ENCODE measurements at regions not wholly inside any gene's neighbourhood (a gene's known extent, or its start where the extent isn't known, plus 50 kb on each side); places are given as distances from the start of the nearest gene placed in this dataset.

DNA sequence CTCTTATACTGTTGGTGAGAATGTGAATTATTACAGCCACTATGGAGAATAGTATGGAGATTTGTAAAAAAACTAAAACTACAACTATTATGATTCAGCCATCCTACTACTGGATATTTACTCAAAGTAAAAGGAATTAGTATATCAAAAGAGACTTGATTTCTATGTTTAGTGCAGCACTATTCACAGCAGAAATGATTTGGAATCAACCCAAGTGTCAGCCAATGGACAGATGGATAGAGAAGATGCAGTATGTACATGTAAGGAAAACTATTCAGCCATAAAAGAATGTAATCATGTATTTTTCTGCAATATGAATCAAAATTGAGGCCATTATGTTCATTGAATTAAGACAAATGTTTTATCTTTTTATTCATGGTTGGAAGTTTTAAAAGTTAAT lies 1705.5 kb downstream of the SLITRK1 start:
- Mint-ChIP-seq H3K36me3 (ENCODE audit: low read depth) (no peaks in the 10 kb centered on the region), H3K4me1 (no peaks in the 10 kb centered on the region), H3K9me3 (no peaks in the 10 kb centered on the region), H3K4me3 (no peak overlapping the region), H3K27me3 (ENCODE audit: insufficient read depth, low read depth, poor library complexity) (no peaks in the 10 kb centered on the region), H3K27ac (no peak overlapping the region)
- ATAC-seq (no peak), DNase-seq (ENCODE audit: low spot score) (no peak)
- Histone ChIP-seq H3K9me2 (ENCODE audit: insufficient read depth) (no peaks in the 10 kb centered on the region), H3K27me3 (ENCODE audit: insufficient read depth) (no peaks in the 10 kb centered on the region), H3K79me2 (replicated peaks; ENCODE audit: insufficient read depth) (no peaks in the 10 kb centered on the region), H3K27ac (ENCODE audit: low read depth) (no peak overlapping the region), H2AFZ (no peak overlapping the region), H3K4me2 (no peak overlapping the region), H3K4me3 (no peak overlapping the region), H4K20me1 (replicated peaks; ENCODE audit: insufficient read depth) (no peaks in the 10 kb centered on the region), H3F3A (replicated peaks; ENCODE audit: low read depth) (no peaks in the 10 kb centered on the region), H3K36me3 (ENCODE audit: insufficient read depth) (no peaks in the 10 kb centered on the region), H3K4me1 (ENCODE audit: insufficient read depth) (no peaks in the 10 kb centered on the region)
- no peak for TF ChIP-seq POLR2AphosphoS5 (IDR thresholded peaks at IDR 0.05; ENCODE audit: low read depth)
- TF ChIP-seq ZNF331 (CRISPR knock-in tag; IDR thresholded peaks at IDR 0.05; ENCODE audit: low read depth) = no peak
- TF ChIP-seq, protein P1, sequence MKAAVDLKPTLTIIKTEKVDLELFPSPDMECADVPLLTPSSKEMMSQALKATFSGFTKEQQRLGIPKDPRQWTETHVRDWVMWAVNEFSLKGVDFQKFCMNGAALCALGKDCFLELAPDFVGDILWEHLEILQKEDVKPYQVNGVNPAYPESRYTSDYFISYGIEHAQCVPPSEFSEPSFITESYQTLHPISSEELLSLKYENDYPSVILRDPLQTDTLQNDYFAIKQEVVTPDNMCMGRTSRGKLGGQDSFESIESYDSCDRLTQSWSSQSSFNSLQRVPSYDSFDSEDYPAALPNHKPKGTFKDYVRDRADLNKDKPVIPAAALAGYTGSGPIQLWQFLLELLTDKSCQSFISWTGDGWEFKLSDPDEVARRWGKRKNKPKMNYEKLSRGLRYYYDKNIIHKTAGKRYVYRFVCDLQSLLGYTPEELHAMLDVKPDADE (IDR thresholded peaks at IDR 0.05) = no peak
- TF ChIP-seq, protein P2, sequence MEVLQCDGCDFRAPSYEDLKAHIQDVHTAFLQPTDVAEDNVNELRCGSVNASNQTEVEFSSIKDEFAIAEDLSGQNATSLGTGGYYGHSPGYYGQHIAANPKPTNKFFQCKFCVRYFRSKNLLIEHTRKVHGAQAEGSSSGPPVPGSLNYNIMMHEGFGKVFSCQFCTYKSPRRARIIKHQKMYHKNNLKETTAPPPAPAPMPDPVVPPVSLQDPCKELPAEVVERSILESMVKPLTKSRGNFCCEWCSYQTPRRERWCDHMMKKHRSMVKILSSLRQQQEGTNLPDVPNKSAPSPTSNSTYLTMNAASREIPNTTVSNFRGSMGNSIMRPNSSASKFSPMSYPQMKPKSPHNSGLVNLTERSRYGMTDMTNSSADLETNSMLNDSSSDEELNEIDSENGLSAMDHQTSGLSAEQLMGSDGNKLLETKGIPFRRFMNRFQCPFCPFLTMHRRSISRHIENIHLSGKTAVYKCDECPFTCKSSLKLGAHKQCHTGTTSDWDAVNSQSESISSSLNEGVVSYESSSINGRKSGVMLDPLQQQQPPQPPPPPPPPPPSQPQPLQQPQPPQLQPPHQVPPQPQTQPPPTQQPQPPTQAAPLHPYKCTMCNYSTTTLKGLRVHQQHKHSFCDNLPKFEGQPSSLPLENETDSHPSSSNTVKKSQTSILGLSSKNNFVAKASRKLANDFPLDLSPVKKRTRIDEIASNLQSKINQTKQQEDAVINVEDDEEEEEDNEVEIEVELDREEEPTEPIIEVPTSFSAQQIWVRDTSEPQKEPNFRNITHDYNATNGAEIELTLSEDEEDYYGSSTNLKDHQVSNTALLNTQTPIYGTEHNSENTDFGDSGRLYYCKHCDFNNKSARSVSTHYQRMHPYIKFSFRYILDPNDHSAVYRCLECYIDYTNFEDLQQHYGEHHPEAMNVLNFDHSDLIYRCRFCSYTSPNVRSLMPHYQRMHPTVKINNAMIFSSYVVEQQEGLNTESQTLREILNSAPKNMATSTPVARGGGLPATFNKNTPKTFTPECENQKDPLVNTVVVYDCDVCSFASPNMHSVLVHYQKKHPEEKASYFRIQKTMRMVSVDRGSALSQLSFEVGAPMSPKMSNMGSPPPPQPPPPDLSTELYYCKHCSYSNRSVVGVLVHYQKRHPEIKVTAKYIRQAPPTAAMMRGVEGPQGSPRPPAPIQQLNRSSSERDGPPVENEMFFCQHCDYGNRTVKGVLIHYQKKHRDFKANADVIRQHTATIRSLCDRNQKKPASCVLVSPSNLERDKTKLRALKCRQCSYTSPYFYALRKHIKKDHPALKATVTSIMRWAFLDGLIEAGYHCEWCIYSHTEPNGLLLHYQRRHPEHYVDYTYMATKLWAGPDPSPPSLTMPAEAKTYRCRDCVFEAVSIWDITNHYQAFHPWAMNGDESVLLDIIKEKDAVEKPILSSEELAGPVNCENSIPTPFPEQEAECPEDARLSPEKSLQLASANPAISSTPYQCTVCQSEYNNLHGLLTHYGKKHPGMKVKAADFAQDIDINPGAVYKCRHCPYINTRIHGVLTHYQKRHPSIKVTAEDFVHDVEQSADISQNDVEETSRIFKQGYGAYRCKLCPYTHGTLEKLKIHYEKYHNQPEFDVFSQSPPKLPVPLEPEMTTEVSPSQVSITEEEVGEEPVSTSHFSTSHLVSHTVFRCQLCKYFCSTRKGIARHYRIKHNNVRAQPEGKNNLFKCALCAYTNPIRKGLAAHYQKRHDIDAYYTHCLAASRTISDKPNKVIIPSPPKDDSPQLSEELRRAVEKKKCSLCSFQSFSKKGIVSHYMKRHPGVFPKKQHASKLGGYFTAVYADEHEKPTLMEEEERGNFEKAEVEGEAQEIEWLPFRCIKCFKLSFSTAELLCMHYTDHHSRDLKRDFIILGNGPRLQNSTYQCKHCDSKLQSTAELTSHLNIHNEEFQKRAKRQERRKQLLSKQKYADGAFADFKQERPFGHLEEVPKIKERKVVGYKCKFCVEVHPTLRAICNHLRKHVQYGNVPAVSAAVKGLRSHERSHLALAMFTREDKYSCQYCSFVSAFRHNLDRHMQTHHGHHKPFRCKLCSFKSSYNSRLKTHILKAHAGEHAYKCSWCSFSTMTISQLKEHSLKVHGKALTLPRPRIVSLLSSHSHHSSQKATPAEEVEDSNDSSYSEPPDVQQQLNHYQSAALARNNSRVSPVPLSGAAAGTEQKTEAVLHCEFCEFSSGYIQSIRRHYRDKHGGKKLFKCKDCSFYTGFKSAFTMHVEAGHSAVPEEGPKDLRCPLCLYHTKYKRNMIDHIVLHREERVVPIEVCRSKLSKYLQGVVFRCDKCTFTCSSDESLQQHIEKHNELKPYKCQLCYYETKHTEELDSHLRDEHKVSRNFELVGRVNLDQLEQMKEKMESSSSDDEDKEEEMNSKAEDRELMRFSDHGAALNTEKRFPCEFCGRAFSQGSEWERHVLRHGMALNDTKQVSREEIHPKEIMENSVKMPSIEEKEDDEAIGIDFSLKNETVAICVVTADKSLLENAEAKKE (CRISPR knock-in tag; IDR thresholded peaks at IDR 0.05) = no peak
- no peak for TF ChIP-seq EZH2phosphoT487 (IDR thresholded peaks at IDR 0.05; ENCODE audit: unreplicated experiment)
- no peak for TF ChIP-seq STAT1 (IDR thresholded peaks at IDR 0.05; ENCODE audit: unreplicated experiment)
- TF ChIP-seq CREB1 (CRISPR knock-in tag; IDR thresholded peaks at IDR 0.05; ENCODE audit: low read depth) = no peak
- no peak for TF ChIP-seq JUNB (IDR thresholded peaks at IDR 0.05; ENCODE audit: unreplicated experiment)
- TF ChIP-seq, protein P3, sequence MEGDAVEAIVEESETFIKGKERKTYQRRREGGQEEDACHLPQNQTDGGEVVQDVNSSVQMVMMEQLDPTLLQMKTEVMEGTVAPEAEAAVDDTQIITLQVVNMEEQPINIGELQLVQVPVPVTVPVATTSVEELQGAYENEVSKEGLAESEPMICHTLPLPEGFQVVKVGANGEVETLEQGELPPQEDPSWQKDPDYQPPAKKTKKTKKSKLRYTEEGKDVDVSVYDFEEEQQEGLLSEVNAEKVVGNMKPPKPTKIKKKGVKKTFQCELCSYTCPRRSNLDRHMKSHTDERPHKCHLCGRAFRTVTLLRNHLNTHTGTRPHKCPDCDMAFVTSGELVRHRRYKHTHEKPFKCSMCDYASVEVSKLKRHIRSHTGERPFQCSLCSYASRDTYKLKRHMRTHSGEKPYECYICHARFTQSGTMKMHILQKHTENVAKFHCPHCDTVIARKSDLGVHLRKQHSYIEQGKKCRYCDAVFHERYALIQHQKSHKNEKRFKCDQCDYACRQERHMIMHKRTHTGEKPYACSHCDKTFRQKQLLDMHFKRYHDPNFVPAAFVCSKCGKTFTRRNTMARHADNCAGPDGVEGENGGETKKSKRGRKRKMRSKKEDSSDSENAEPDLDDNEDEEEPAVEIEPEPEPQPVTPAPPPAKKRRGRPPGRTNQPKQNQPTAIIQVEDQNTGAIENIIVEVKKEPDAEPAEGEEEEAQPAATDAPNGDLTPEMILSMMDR (conservative IDR thresholded peaks at IDR 0.05; ENCODE audit: low read depth in 2 of 2) = no peak
- no peak for TF ChIP-seq ZNF114 (CRISPR knock-in tag; IDR thresholded peaks at IDR 0.05)
- TF ChIP-seq EZH2 (IDR thresholded peaks at IDR 0.05; ENCODE audit: low read depth, unreplicated experiment) = no peak
- no peak for TF ChIP-seq NANOG (IDR thresholded peaks at IDR 0.05; ENCODE audit: borderline replicate concordance)
- TF ChIP-seq, protein P4, sequence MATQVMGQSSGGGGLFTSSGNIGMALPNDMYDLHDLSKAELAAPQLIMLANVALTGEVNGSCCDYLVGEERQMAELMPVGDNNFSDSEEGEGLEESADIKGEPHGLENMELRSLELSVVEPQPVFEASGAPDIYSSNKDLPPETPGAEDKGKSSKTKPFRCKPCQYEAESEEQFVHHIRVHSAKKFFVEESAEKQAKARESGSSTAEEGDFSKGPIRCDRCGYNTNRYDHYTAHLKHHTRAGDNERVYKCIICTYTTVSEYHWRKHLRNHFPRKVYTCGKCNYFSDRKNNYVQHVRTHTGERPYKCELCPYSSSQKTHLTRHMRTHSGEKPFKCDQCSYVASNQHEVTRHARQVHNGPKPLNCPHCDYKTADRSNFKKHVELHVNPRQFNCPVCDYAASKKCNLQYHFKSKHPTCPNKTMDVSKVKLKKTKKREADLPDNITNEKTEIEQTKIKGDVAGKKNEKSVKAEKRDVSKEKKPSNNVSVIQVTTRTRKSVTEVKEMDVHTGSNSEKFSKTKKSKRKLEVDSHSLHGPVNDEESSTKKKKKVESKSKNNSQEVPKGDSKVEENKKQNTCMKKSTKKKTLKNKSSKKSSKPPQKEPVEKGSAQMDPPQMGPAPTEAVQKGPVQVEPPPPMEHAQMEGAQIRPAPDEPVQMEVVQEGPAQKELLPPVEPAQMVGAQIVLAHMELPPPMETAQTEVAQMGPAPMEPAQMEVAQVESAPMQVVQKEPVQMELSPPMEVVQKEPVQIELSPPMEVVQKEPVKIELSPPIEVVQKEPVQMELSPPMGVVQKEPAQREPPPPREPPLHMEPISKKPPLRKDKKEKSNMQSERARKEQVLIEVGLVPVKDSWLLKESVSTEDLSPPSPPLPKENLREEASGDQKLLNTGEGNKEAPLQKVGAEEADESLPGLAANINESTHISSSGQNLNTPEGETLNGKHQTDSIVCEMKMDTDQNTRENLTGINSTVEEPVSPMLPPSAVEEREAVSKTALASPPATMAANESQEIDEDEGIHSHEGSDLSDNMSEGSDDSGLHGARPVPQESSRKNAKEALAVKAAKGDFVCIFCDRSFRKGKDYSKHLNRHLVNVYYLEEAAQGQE (IDR thresholded peaks at IDR 0.05; ENCODE audit: unreplicated experiment) = no peak
